Ishikawa (cell line): ENCODE measurements at regions not wholly inside any gene's neighbourhood (a gene's known extent, or its start where the extent isn't known, plus 50 kb on each side); places are given as distances from the start of the nearest gene placed in this dataset.

Source experiments
- CREB1 ChIP-seq: IDR thresholded peaks from 2 replicates; pipeline ENCODE4 v1.6.1; 2012; ENCODE audit warnings: low read depth
- EGR1 ChIP-seq: IDR thresholded peaks from 2 replicates; pipeline ENCODE4 v1.6.1; 2012
- EP300 ChIP-seq: IDR thresholded peaks from 2 replicates; pipeline ENCODE4 v1.6.1; 2012; ENCODE audit warnings: borderline replicate concordance
- FOXM1 ChIP-seq: IDR thresholded peaks from 2 replicates; pipeline ENCODE4 v1.6.1; 2012; ENCODE audit warnings: low read depth, borderline replicate concordance
- MAX ChIP-seq: IDR thresholded peaks from 2 replicates; pipeline ENCODE4 v1.6.1; 2012
- NFIC ChIP-seq: IDR thresholded peaks from 2 replicates; pipeline ENCODE4 v1.6.1; 2012
- RAD21 ChIP-seq: IDR thresholded peaks from 2 replicates; pipeline ENCODE4 v1.6.1; 2012; ENCODE audit warnings: low read depth
- REST ChIP-seq: IDR thresholded peaks from 2 replicates; pipeline ENCODE4 v1.6.1; 2012; ENCODE audit warnings: low read depth, mild to moderate bottlenecking
- TAF1 ChIP-seq: IDR thresholded peaks from 2 replicates; pipeline ENCODE4 v1.6.1; 2012; ENCODE audit warnings: low read depth, mild to moderate bottlenecking
- TCF12 ChIP-seq: IDR thresholded peaks from 2 replicates; pipeline ENCODE4 v1.6.1; 2012; ENCODE audit warnings: low read depth
- TEAD4 ChIP-seq: IDR thresholded peaks from 2 replicates; pipeline ENCODE4 v1.6.1; 2012
- USF1 ChIP-seq: IDR thresholded peaks from 2 replicates; pipeline ENCODE4 v1.6.1; 2012
- YY1 ChIP-seq: IDR thresholded peaks from 2 replicates; pipeline ENCODE4 v1.6.1; 2012; ENCODE audit warnings: low read depth

DNA sequence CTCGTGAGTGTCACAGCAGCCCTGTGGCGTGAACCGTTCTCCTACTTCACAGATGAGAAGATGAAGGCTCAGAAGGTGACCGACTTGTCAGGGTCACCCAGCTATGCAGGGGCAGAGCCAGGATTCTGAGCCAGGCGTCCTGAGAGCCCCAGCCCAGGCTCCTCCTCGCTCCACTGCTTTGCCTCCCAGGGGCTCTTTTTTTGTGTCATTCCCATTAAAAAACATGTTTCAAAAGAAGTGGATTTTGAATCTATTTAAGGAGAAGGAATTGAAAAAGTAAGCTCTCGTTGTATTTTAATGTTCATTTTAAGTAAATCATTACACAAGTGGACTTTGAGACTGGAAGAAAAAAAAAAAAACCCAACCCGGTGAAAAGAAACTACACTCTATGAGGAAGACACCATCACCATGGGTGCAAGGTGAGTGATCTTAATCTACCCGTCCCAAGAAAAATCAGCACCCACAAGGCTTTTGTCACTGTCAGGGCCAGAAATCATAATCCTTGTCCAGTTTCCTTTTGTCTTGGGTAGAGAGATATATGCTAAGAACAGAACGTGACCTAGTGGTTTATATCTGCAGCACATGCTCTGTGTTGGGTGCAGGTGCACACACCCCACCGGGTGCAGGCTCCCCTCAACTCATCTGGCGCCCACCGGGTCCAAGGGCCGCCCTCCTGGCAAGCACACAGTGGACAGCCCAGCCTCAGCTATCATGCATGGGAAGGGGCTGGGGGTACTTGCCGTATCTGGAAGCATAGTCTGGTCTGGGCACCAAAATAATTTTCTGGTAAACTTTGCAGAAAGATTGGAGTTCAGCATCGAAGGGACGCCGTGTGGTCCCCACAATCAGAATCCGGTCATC is 73.5 kb upstream of the ASB18 start:
- TF ChIP-seq TAF1 (no peak), REST (no peak), EP300 (no peak), NFIC (no peak), TEAD4 (no peak), FOXM1 (no peak), YY1 (no peak), MAX (no peak), EGR1 (no peak), CREB1 (no peak), TCF12 (no peak), USF1 (no peak), RAD21 (no peak)
